Thyroid gland (tissue), 4 donors: ENCODE measurements at regions not wholly inside any gene's neighbourhood (a gene's known extent, or its start where the extent isn't known, plus 50 kb on each side); places are given as distances from the start of the nearest gene placed in this dataset.
A peak's percentile ranks its signal among the peaks of the same experiment; 100 is the strongest.

Experiments used
- DNase-seq, 2 donors: peaks; one replicate each; pipeline ENCODE4 v3.0.0-alpha.2; 2019
- H3K27ac ChIP-seq, 3 donors: fragments of 200-600 bp; sonication (generic); 1 replicate in 2 of 3; 2 replicates in 1 of 3; pipeline ENCODE4 v1.5.1; 2016 to 2019; ENCODE audit warnings: mild to moderate bottlenecking in 1 of 3, moderate library complexity in 1 of 3
- H3K27me3 ChIP-seq: fragments of 200-600 bp; sonication (generic); one replicate; pipeline ENCODE4 v1.5.1; 2019
- H3K36me3 ChIP-seq, 2 donors: fragments of 200-600 bp; sonication (generic); one replicate each; pipeline ENCODE4 v1.5.1; 2016 to 2019
- H3K4me1 ChIP-seq, 2 donors: fragments of 200-600 bp; sonication (generic); one replicate each; pipeline ENCODE4 v1.5.1; 2017 to 2019
- H3K4me3 ChIP-seq, 3 donors: fragments of 200-600 bp; sonication (generic); replicated peaks in 1 of 3; 1 replicate in 2 of 3; 2 replicates in 1 of 3; pipeline ENCODE4 v1.5.1; 2016; ENCODE audit warnings: mild to moderate bottlenecking in 1 of 3
- H3K9me3 ChIP-seq: fragments of 200-600 bp; sonication (generic); one replicate; pipeline ENCODE4 v1.5.1; 2017
- CTCF ChIP-seq, 6 experiments: fragments of 200-600 bp in 3 of 6; fragments of 450-650 bp in 3 of 6; sonication (generic) in 3 of 6; IDR thresholded peaks; one replicate each; pipeline ENCODE4 v1.5.1; 2016 to 2019; ENCODE audit warnings: antibody characterized with exemption in 6 of 6, mild to moderate bottlenecking in 2 of 6, inconsistent platforms in 1 of 6, moderate library complexity in 1 of 6
- POLR2A ChIP-seq, 2 donors: fragments of 450-650 bp; IDR thresholded peaks; one replicate each; pipeline ENCODE4 v1.6.1; 2017; ENCODE audit warnings: antibody characterized with exemption in 2 of 2, mild to moderate bottlenecking in 2 of 2, moderate library complexity in 1 of 2
- WGBS, 2 donors: methylation state at CpG; one replicate each; pipeline ENCODE4 v1.1.5; 2017; 5-methylcytosine and 5-hydroxymethylcytosine counted together
- intact Hi-C: fragments of 100-400 bp; cut with DNase I; formaldehyde crosslinking; loops from one replicate; pipeline ENCODE4 v1.15.1; 2023

- no peak for DNase-seq
- H3K4me1 ChIP-seq = peaks cover 21 to 29% of the 10 kb centered on the region in 2 donors
- H3K36me3 ChIP-seq = no peaks in the 10 kb centered on the region
- no peaks in the 10 kb centered on the region for H3K27me3 ChIP-seq
- H3K9me3 ChIP-seq = no peaks in the 10 kb centered on the region
- no peak for TF ChIP-seq POLR2A (IDR thresholded peaks at IDR 0.05)
- no peak for TF ChIP-seq CTCF (IDR thresholded peaks at IDR 0.05)
- no peak overlapping the region for H3K4me3 ChIP-seq
- H3K27ac ChIP-seq = peak overlapping the region in 2 of 3 donors; percentile 3 to 64
- 89 to 95% methylated on average over 5 of the region's 5 CpGs for WGBS, 2 donors
- intact Hi-C loops = no loop called here
Measured at GRCh38 chr1:116253566-116254382, 119.3 kb upstream of the ATP1A1 start.

GRCh38 chr1:116254776-116255175, 118.3 kb upstream of the ATP1A1 start:
- intact Hi-C loops = no loop called here
- no peaks in the 10 kb centered on the region for H3K27me3 ChIP-seq
- H3K9me3 ChIP-seq = no peaks in the 10 kb centered on the region
- no peaks in the 10 kb centered on the region for H3K36me3 ChIP-seq
- 47 to 51% methylated on average over 1 of the region's 1 CpG for WGBS, 2 donors
- H3K4me3 ChIP-seq = no peak overlapping the region
- no peak for TF ChIP-seq CTCF (IDR thresholded peaks at IDR 0.05)
- no peak for TF ChIP-seq POLR2A (IDR thresholded peaks at IDR 0.05)
- no peak for DNase-seq
- H3K4me1 ChIP-seq = peaks cover 21 to 29% of the 10 kb centered on the region in 2 donors
- peak overlapping the region in 2 of 3 donors; percentile 3 to 64 for H3K27ac ChIP-seq

GRCh38 chr1:116255486-116256285, 117.4 kb upstream of the ATP1A1 start:
- H3K36me3 ChIP-seq = no peaks in the 10 kb centered on the region
- peak in 1 of 2 donors; percentile 34 for DNase-seq
- 50 to 55% methylated on average over 6 of the region's 6 CpGs for WGBS, 2 donors
- no peaks in the 10 kb centered on the region for H3K27me3 ChIP-seq
- H3K27ac ChIP-seq = peak overlapping the region in 1 of 3 donors; percentile 64
- H3K9me3 ChIP-seq = no peaks in the 10 kb centered on the region
- no peak overlapping the region for H3K4me3 ChIP-seq
- H3K4me1 ChIP-seq = peaks cover 21 to 29% of the 10 kb centered on the region in 2 donors
- TF ChIP-seq CTCF (IDR thresholded peaks at IDR 0.05) (no peak), POLR2A (IDR thresholded peaks at IDR 0.05) (no peak)
- intact Hi-C loops = no loop called here

DNA sequence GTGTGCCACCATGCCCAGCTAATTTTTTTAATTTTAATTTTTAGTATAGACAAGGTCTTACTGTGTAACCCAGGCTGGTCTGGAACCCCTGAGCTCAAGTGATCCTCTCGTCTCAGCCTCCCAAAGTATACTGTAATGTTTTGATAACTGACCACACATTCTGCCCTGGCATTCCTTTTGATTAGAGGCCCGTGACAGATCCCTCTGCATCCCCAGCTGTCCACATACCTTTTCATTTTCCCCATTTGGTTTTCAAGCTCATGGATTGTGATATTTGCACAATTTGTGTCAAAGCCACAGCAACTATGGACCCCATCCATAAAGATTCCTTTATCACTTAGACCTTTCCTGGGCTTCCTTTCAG, 116.8 kb upstream of the ATP1A1 start:
- Histone ChIP-seq H3K4me3 (no peak overlapping the region), H3K9me3 (no peaks in the 10 kb centered on the region), H3K36me3 (no peaks in the 10 kb centered on the region), H3K4me1 (peaks cover 21 to 29% of the 10 kb centered on the region in 2 donors), H3K27me3 (no peaks in the 10 kb centered on the region), H3K27ac (no peak overlapping the region)
- no peak for DNase-seq
- 54 to 59% methylated on average over 2 of the region's 2 CpGs for WGBS, 2 donors
- intact Hi-C loops = no loop called here
- TF ChIP-seq POLR2A (IDR thresholded peaks at IDR 0.05) (no peak), CTCF (IDR thresholded peaks at IDR 0.05) (no peak)

GRCh38 chr1:116256875-116257274, 116.2 kb upstream of the ATP1A1 start:
- Histone ChIP-seq H3K36me3 (no peaks in the 10 kb centered on the region), H3K4me3 (no peak overlapping the region), H3K27ac (no peak overlapping the region), H3K27me3 (no peaks in the 10 kb centered on the region), H3K9me3 (no peaks in the 10 kb centered on the region), H3K4me1 (peaks cover 21 to 29% of the 10 kb centered on the region in 2 donors)
- TF ChIP-seq POLR2A (IDR thresholded peaks at IDR 0.05) (no peak), CTCF (IDR thresholded peaks at IDR 0.05) (no peak)
- intact Hi-C loops = no loop called here
- no peak for DNase-seq
- WGBS, 2 donors = 86 to 88% methylated on average over 3 of the region's 3 CpGs
